GM12892 (cell line): ENCODE measurements at regions not wholly inside any gene's neighbourhood (a gene's known extent, or its start where the extent isn't known, plus 50 kb on each side); places are given as distances from the start of the nearest gene placed in this dataset.

Experiments used
- POLR2A ChIP-seq: IDR thresholded peaks from 2 replicates; pipeline ENCODE4 v1.6.1; 2011; ENCODE audit warnings: low read depth, low read length, control low read depth
- TAF1 ChIP-seq: IDR thresholded peaks from 2 replicates; pipeline ENCODE4 v1.6.1; 2011; ENCODE audit warnings: low read depth, mild to moderate bottlenecking, control low read depth, low read length, borderline replicate concordance

DNA sequence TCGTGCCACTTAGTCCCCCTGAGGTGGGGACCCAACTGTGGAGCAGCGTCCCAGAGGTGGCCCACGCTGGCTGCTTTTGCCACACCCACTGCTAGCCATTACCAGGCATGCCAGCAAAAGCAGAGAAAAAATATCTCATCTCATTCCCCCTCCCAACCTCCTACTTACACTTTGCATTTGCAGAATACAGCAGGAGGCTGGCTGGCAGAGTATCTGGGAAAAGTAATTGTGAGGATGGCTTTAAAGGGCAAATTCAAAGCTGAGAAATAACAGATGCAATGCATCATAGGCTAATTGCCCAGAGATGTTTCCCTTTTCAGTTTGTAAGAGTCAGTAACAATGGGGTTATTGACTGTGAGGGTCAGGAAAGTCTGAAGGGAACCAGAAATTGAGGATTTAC lies 438.1 kb upstream of the DSEL start:
- TF ChIP-seq POLR2A (no peak), TAF1 (no peak)
